ENCODE measurements at regions not wholly inside any gene's neighbourhood (a gene's known extent, or its start where the extent isn't known, plus 50 kb on each side); places are given as distances from the start of the nearest gene placed in this dataset.

GRCh38 chr1:29895201-29895600 is 658.9 kb downstream of the PTPRU start:
- no peak for DNase-seq (ENCODE audit: low read depth in 2 of 2, low spot score in 1 of 2)

GRCh38 chr1:29894311-29894710 is 658.0 kb downstream of the PTPRU start:
- no peak for DNase-seq (ENCODE audit: low read depth in 2 of 2, low spot score in 1 of 2)

- no peak for DNase-seq (ENCODE audit: low read depth in 2 of 2, low spot score in 1 of 2)
Observed at GRCh38 chr1:29893806-29894205, 657.5 kb downstream of the PTPRU start.

- DNase-seq (ENCODE audit: low read depth in 2 of 2, low spot score in 1 of 2): no peak
Observed at GRCh38 chr1:29893046-29893723, 656.9 kb downstream of the PTPRU start.

- no peak for DNase-seq (ENCODE audit: low read depth in 2 of 2, low spot score in 1 of 2)
Observed at GRCh38 chr1:29892247-29892646, 655.9 kb downstream of the PTPRU start.

GRCh38 chr1:29890201-29890959 is 654.1 kb downstream of the PTPRU start:
- DNase-seq (ENCODE audit: low read depth in 2 of 2, low spot score in 1 of 2): no peak

GRCh38 chr1:29889776-29890175 is 653.5 kb downstream of the PTPRU start:
- DNase-seq (ENCODE audit: low read depth in 2 of 2, low spot score in 1 of 2): no peak

GRCh38 chr1:29884740-29885139 is 648.4 kb downstream of the PTPRU start:
- DNase-seq (ENCODE audit: low read depth in 2 of 2, low spot score in 1 of 2): no peak

GRCh38 chr1:29883986-29884385 is 647.7 kb downstream of the PTPRU start:
- DNase-seq (ENCODE audit: low read depth in 2 of 2, low spot score in 1 of 2): no peak

GRCh38 chr1:29883411-29883832 is 647.1 kb downstream of the PTPRU start:
- no peak for DNase-seq (ENCODE audit: low read depth in 2 of 2, low spot score in 1 of 2)

- no peak for DNase-seq (ENCODE audit: low read depth in 2 of 2, low spot score in 1 of 2)
Observed at GRCh38 chr1:29880556-29880955, 644.2 kb downstream of the PTPRU start.

GRCh38 chr1:29879217-29879616 is 642.9 kb downstream of the PTPRU start:
- no peak for DNase-seq (ENCODE audit: low read depth in 2 of 2, low spot score in 1 of 2)

GRCh38 chr1:29878501-29878900 is 642.2 kb downstream of the PTPRU start:
- no peak for DNase-seq (ENCODE audit: low read depth in 2 of 2, low spot score in 1 of 2)

- DNase-seq (ENCODE audit: low read depth in 2 of 2, low spot score in 1 of 2): no peak
Observed at GRCh38 chr1:29876902-29877301, 640.6 kb downstream of the PTPRU start.

- DNase-seq (ENCODE audit: low read depth in 2 of 2, low spot score in 1 of 2): no peak
Observed at GRCh38 chr1:29876441-29876840, 640.1 kb downstream of the PTPRU start.

GRCh38 chr1:29875557-29876028 is 639.3 kb downstream of the PTPRU start:
- DNase-seq (ENCODE audit: low read depth in 2 of 2, low spot score in 1 of 2): no peak

- no peak for DNase-seq (ENCODE audit: low read depth in 2 of 2, low spot score in 1 of 2)
Observed at GRCh38 chr1:29870621-29871020, 634.3 kb downstream of the PTPRU start.

- DNase-seq (ENCODE audit: low read depth in 2 of 2, low spot score in 1 of 2): no peak
Observed at GRCh38 chr1:29869802-29870201, 633.5 kb downstream of the PTPRU start.

- DNase-seq (ENCODE audit: low read depth in 2 of 2, low spot score in 1 of 2): no peak
Observed at GRCh38 chr1:29868944-29869343, 632.6 kb downstream of the PTPRU start.

- no peak for DNase-seq (ENCODE audit: low read depth in 2 of 2, low spot score in 1 of 2)
Observed at GRCh38 chr1:29868096-29868495, 631.8 kb downstream of the PTPRU start.

- no peak for DNase-seq (ENCODE audit: low read depth in 2 of 2, low spot score in 1 of 2)
Observed at GRCh38 chr1:29865051-29865450, 628.7 kb downstream of the PTPRU start.

GRCh38 chr1:29864431-29865022 is 628.2 kb downstream of the PTPRU start:
- DNase-seq (ENCODE audit: low read depth in 2 of 2, low spot score in 1 of 2): no peak

All from stimulated activated CD8-positive, alpha-beta memory T cell treated with anti-CD3 and anti-CD28 coated beads, Interleukin-4, amount 100 ng/mL, for 1 hour (primary cell).